ENCODE measurements at regions not wholly inside any gene's neighbourhood (a gene's known extent, or its start where the extent isn't known, plus 50 kb on each side); places are given as distances from the start of the nearest gene placed in this dataset.

- TF ChIP-seq POLR2AphosphoS5 (IDR thresholded peaks at IDR 0.05; ENCODE audit: low read depth, low read length) (no peak), TAF1 (IDR thresholded peaks at IDR 0.05; ENCODE audit: borderline replicate concordance, insufficient read depth, low read length) (no peak), SIN3A (IDR thresholded peaks at IDR 0.05; ENCODE audit: borderline replicate concordance, insufficient read depth, low read length) (no peak), FOXP2 (optimal IDR thresholded peaks at IDR 0.05; ENCODE audit: borderline replicate concordance, extremely low read depth, extremely low read length, insufficient read depth) (no peak)
Observed at GRCh38 chr16:7967996-7968509, 622.3 kb downstream of the TMEM114 start.

- TF ChIP-seq TAF1 (IDR thresholded peaks at IDR 0.05; ENCODE audit: borderline replicate concordance, insufficient read depth, low read length) = no peak
- TF ChIP-seq POLR2AphosphoS5 (IDR thresholded peaks at IDR 0.05; ENCODE audit: low read depth, low read length) = no peak
- no peak for TF ChIP-seq SIN3A (IDR thresholded peaks at IDR 0.05; ENCODE audit: borderline replicate concordance, insufficient read depth, low read length)
- TF ChIP-seq, protein P1, sequence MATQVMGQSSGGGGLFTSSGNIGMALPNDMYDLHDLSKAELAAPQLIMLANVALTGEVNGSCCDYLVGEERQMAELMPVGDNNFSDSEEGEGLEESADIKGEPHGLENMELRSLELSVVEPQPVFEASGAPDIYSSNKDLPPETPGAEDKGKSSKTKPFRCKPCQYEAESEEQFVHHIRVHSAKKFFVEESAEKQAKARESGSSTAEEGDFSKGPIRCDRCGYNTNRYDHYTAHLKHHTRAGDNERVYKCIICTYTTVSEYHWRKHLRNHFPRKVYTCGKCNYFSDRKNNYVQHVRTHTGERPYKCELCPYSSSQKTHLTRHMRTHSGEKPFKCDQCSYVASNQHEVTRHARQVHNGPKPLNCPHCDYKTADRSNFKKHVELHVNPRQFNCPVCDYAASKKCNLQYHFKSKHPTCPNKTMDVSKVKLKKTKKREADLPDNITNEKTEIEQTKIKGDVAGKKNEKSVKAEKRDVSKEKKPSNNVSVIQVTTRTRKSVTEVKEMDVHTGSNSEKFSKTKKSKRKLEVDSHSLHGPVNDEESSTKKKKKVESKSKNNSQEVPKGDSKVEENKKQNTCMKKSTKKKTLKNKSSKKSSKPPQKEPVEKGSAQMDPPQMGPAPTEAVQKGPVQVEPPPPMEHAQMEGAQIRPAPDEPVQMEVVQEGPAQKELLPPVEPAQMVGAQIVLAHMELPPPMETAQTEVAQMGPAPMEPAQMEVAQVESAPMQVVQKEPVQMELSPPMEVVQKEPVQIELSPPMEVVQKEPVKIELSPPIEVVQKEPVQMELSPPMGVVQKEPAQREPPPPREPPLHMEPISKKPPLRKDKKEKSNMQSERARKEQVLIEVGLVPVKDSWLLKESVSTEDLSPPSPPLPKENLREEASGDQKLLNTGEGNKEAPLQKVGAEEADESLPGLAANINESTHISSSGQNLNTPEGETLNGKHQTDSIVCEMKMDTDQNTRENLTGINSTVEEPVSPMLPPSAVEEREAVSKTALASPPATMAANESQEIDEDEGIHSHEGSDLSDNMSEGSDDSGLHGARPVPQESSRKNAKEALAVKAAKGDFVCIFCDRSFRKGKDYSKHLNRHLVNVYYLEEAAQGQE (IDR thresholded peaks at IDR 0.05; ENCODE audit: insufficient read depth in 1 of 2, low read depth in 2 of 2, low read length in 2 of 2) = no peak
- TF ChIP-seq FOXP2 (optimal IDR thresholded peaks at IDR 0.05; ENCODE audit: borderline replicate concordance, extremely low read depth, extremely low read length, insufficient read depth) = no peak
Observed at GRCh38 chr16:7964744-7965143, 625.6 kb downstream of the TMEM114 start.

DNA sequence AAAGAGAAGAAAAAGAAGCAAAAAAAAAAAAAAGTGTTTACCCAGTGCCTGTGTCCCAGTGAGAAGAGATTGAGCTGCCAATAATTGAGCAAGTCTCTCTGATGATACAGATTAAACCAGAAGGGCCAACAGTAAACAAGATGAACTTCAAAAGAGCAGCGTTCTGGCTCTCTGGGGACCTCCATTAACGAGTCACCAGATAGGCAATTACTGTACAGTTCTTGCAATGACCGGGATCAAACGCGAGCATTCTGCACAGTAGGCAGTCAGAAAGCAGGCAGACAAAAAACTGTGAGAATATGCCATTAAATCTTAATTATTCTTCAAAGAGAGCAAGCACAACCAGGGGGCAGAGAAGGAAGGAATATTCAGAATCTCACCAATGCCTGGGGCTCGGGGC lies 626.1 kb downstream of the TMEM114 start:
- TF ChIP-seq POLR2AphosphoS5 (IDR thresholded peaks at IDR 0.05; ENCODE audit: low read depth, low read length) = no peak
- TF ChIP-seq SIN3A (IDR thresholded peaks at IDR 0.05; ENCODE audit: borderline replicate concordance, insufficient read depth, low read length) = no peak
- TF ChIP-seq, protein P1 (IDR thresholded peaks at IDR 0.05; ENCODE audit: insufficient read depth in 1 of 2, low read depth in 2 of 2, low read length in 2 of 2) = no peak

DNA sequence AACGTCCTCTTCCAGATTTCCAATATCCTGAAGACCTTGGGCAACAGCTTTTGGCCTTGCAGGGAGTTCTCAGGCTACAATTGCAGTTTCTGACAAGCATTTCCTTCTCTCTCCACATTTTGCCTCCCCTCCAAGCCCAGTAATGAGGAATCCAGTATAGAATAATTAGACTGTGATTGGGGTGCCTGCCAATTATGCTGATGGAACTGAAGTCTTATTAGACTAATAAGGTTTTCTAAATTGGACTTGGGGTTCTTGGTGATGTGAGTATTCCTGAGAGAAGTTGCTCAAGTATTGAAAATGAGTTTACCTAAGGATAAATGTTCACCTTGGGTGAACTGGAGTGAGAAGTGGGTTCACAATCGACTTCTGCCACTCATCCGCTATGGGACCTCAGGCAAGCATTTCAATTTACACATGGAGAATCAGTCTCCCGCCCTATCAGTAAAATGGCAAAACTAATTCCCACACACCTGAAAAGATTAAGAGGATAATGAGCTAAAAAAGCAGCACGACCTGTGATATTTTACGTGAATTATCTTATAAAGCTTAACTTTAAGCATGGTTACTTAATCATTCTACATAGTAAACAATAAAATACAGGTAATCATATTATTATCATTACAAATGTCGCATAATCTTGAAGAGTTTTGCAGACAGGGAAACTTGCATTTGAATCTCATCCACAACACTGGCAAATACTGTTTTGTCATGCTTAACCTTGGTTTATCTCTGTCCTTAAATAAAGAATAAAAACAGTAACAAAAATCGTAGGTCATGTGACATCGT lies 628.0 kb downstream of the TMEM114 start:
- no peak for TF ChIP-seq FOXP2 (optimal IDR thresholded peaks at IDR 0.05; ENCODE audit: borderline replicate concordance, extremely low read depth, extremely low read length, insufficient read depth)
- no peak for TF ChIP-seq POLR2AphosphoS5 (IDR thresholded peaks at IDR 0.05; ENCODE audit: low read depth, low read length)
- TF ChIP-seq, protein P1 (IDR thresholded peaks at IDR 0.05; ENCODE audit: insufficient read depth in 1 of 2, low read depth in 2 of 2, low read length in 2 of 2) = no peak
- no peak for TF ChIP-seq SIN3A (IDR thresholded peaks at IDR 0.05; ENCODE audit: borderline replicate concordance, insufficient read depth, low read length)
- no peak for TF ChIP-seq TAF1 (IDR thresholded peaks at IDR 0.05; ENCODE audit: borderline replicate concordance, insufficient read depth, low read length)

DNA sequence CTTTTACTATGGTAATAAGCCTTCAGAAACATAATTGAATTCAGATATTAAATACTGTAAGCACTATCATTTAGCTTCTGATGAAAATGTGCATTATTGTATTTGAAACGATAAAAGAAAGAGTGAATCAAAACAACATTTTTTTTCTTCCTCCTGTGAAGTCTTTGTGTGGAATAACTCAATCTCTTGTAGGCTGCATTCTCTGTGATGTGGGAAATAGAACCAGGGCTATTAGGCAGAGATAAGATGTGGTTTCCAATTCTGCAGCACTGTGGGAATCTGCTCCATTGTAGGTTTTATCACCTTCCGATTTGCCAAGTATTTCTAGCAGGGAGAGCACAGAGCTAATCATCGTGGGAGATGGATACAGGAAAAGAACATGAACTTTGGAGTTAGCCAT lies 624.5 kb downstream of the RBFOX1 start:
- no peak for TF ChIP-seq TAF1 (IDR thresholded peaks at IDR 0.05; ENCODE audit: borderline replicate concordance, insufficient read depth, low read length)
- TF ChIP-seq, protein P1 (IDR thresholded peaks at IDR 0.05; ENCODE audit: insufficient read depth in 1 of 2, low read depth in 2 of 2, low read length in 2 of 2) = no peak
- TF ChIP-seq POLR2AphosphoS5 (IDR thresholded peaks at IDR 0.05; ENCODE audit: low read depth, low read length) = no peak
- TF ChIP-seq FOXP2 (optimal IDR thresholded peaks at IDR 0.05; ENCODE audit: borderline replicate concordance, extremely low read depth, extremely low read length, insufficient read depth) = no peak
- no peak for TF ChIP-seq SIN3A (IDR thresholded peaks at IDR 0.05; ENCODE audit: borderline replicate concordance, insufficient read depth, low read length)

All from PFSK-1 (cell line).